ENCODE measurements at regions not wholly inside any gene's neighbourhood (a gene's known extent, or its start where the extent isn't known, plus 50 kb on each side); places are given as distances from the start of the nearest gene placed in this dataset.

GRCh38 chr13:105599477-105600037, 935.9 kb downstream of the EFNB2 start:
- Histone ChIP-seq H2BK5ac (ENCODE audit: low read depth, low read length, poor library complexity, severe bottlenecking) (no peak overlapping the region), H4K20me1 (ENCODE audit: insufficient read depth, low read length) (no peaks in the 10 kb centered on the region), H3K27ac (ENCODE audit: insufficient read depth, low read length) (no peak overlapping the region), H3K27me3 (ENCODE audit: control insufficient read depth, insufficient read depth, low read length) (no peaks in the 10 kb centered on the region), H2BK20ac (ENCODE audit: low read depth, low read length) (no peak overlapping the region), H3K4ac (ENCODE audit: low read depth, low read length) (no peak overlapping the region), H2AK9ac (replicated peaks; ENCODE audit: low read depth, low read length, poor library complexity) (no peak overlapping the region), H4K8ac (ENCODE audit: low read depth in 2 of 2, low read length in 2 of 2) (no peak overlapping the region), H2BK120ac (ENCODE audit: low read depth, low read length) (no peak overlapping the region), H2AK5ac (ENCODE audit: low read depth, low read length) (no peak overlapping the region), H3K9me3 (ENCODE audit: control insufficient read depth, insufficient read depth, low read length) (no peaks in the 10 kb centered on the region), H3K36me3 (ENCODE audit: control insufficient read depth, insufficient read depth, low read length) (no peaks in the 10 kb centered on the region), H3K56ac (ENCODE audit: extremely low read depth, insufficient read depth, low read length) (no peak overlapping the region), H3K4me1 (ENCODE audit: control insufficient read depth, insufficient read depth, low read length) (no peaks in the 10 kb centered on the region), H3K4me3 (ENCODE audit: insufficient read depth, low read depth, low read length) (no peak overlapping the region), H3K4me2 (ENCODE audit: low read depth, low read length) (no peak overlapping the region), H3K14ac (replicated peaks; ENCODE audit: low read depth, low read length) (no peak overlapping the region), H3K23ac (ENCODE audit: low read depth, low read length) (no peak overlapping the region), H3K79me1 (ENCODE audit: low read depth in 1 of 2, low read length in 2 of 2) (no peaks in the 10 kb centered on the region), H3K9ac (ENCODE audit: low read depth, low read length) (no peak overlapping the region), H2AFZ (replicated peaks; ENCODE audit: low read length, poor library complexity) (no peak overlapping the region), H4K91ac (ENCODE audit: insufficient read depth, low read depth, low read length) (no peak overlapping the region), H3K18ac (ENCODE audit: low read depth, low read length) (no peak overlapping the region), H3K9me1 (ENCODE audit: insufficient read depth, low read length) (no peaks in the 10 kb centered on the region), H2BK15ac (ENCODE audit: low read depth, low read length) (no peak overlapping the region), H4K5ac (ENCODE audit: low read depth, low read length) (no peak overlapping the region)
- dilution Hi-C loops (cut with HindIII; ENCODE audit: low sequenced_read_pairs, unreplicated experiment) (no loop called here), in situ Hi-C loops (cut with MboI; ENCODE audit: low sequenced_read_pairs) (no loop called here), intact Hi-C loops (cut with micrococcal nuclease) (no loop called here)
- 100% methylated on average over 1 of the region's 6 CpGs; no CpG with 5 or more reads in 1 of the 2 experiments for WGBS, 2 experiments (ENCODE audit: extremely low coverage in 2 of 2, insufficient read length in 1 of 2)
- ChIA-PET POLR2A (ENCODE audit: unreplicated experiment) (no interaction called here), CTCF (no interaction called here)
- ATAC-seq (ENCODE audit: low read depth) (no peak), DNase-seq (no peak)
- no TSS peak for BruUV-seq (replicated peaks)
- TF ChIP-seq CTCF (conservative IDR thresholded peaks at IDR 0.05; ENCODE audit: low read depth, low read length) (no peak), RCOR1 (IDR thresholded peaks at IDR 0.05; ENCODE audit: insufficient replicate concordance, low read length) (no peak), MAFK (IDR thresholded peaks at IDR 0.05; ENCODE audit: low read depth, low read length) (peak; percentile 46; the same call in 1 of the 2 replicates)

Data from IMR-90 (cell line).